ENCODE measurements at regions not wholly inside any gene's neighbourhood (a gene's known extent, or its start where the extent isn't known, plus 50 kb on each side); places are given as distances from the start of the nearest gene placed in this dataset.

DNA sequence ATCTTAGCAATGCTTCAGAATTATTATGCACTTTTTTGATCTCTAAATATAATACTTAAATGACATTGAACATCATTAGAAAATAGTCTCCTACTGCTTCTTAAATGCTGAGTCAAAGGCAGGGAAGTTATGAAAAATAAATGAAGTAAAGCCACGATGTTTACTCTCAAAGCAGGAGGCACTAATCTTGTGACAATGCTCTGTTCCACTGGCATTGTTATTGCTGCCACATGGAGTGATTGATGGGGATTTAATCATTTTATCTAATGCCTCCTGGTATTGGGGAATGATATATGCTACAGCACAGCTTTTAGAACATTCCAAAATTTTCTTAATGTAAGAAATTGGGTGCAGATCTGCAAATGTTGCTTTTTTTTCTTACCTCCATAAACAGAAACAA, 1655.4 kb upstream of the NUDT12 start:
- Histone ChIP-seq H3K36me3 (ENCODE audit: control insufficient read depth in 4 of 4, insufficient read depth in 3 of 4, low read depth in 1 of 4, low read length in 3 of 4) (no peaks in the 10 kb centered on the region), H3K27me3 (ENCODE audit: control insufficient read depth in 4 of 4, insufficient read depth in 4 of 4, low read length in 3 of 4) (no peaks in the 10 kb centered on the region), H3K9me3 (ENCODE audit: control insufficient read depth in 4 of 4, low read length in 3 of 4) (no peaks in the 10 kb centered on the region), H3K9ac (ENCODE audit: low read depth in 1 of 2, low read length in 2 of 2) (no peak overlapping the region), H3K4me3 (ENCODE audit: low read depth in 1 of 3, low read length in 3 of 3) (no peak overlapping the region), H3K27ac (ENCODE audit: low read depth in 1 of 2, low read length in 2 of 2) (no peak overlapping the region), H3K4me1 (ENCODE audit: control insufficient read depth in 4 of 4, insufficient read depth in 4 of 4, low read length in 3 of 4) (no peaks in the 10 kb centered on the region)
- 47% methylated on average over 1 of the region's 1 CpG for WGBS
- no peak for DNase-seq (ENCODE audit: low spot score)
- TF ChIP-seq HNF4G (IDR thresholded peaks at IDR 0.05), result no peak
- TF ChIP-seq JUND (IDR thresholded peaks at IDR 0.05), result no peak
- TF ChIP-seq EGR1 (IDR thresholded peaks at IDR 0.05; ENCODE audit: low read depth in 2 of 2), result no peak
- TF ChIP-seq TAF1 (conservative IDR thresholded peaks at IDR 0.05), result no peak
- TF ChIP-seq, protein P1, sequence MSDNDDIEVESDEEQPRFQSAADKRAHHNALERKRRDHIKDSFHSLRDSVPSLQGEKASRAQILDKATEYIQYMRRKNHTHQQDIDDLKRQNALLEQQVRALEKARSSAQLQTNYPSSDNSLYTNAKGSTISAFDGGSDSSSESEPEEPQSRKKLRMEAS (IDR thresholded peaks at IDR 0.05), result no peak
- no peak for TF ChIP-seq GABPA (IDR thresholded peaks at IDR 0.05 in 1 of 2, conservative IDR thresholded peaks at IDR 0.05 in 1 of 2)
- TF ChIP-seq RXRA (IDR thresholded peaks at IDR 0.05), result no peak
- no peak for TF ChIP-seq RAD21 (IDR thresholded peaks at IDR 0.05)

- H3K4me1 ChIP-seq (ENCODE audit: control insufficient read depth in 4 of 4, insufficient read depth in 4 of 4, low read length in 3 of 4), result no peaks in the 10 kb centered on the region
- H3K9ac ChIP-seq (ENCODE audit: low read depth in 1 of 2, low read length in 2 of 2), result no peak overlapping the region
- no peak for DNase-seq (ENCODE audit: low spot score)
- H3K9me3 ChIP-seq (ENCODE audit: control insufficient read depth in 4 of 4, low read length in 3 of 4), result no peaks in the 10 kb centered on the region
- no peak overlapping the region for H3K27ac ChIP-seq (ENCODE audit: low read depth in 1 of 2, low read length in 2 of 2)
- H3K36me3 ChIP-seq (ENCODE audit: control insufficient read depth in 4 of 4, insufficient read depth in 3 of 4, low read depth in 1 of 4, low read length in 3 of 4), result no peaks in the 10 kb centered on the region
- H3K27me3 ChIP-seq (ENCODE audit: control insufficient read depth in 4 of 4, insufficient read depth in 4 of 4, low read length in 3 of 4), result no peaks in the 10 kb centered on the region
- H3K4me3 ChIP-seq (ENCODE audit: low read depth in 1 of 3, low read length in 3 of 3), result no peak overlapping the region
- TF ChIP-seq YY1 (IDR thresholded peaks at IDR 0.05) (no peak), TAF1 (conservative IDR thresholded peaks at IDR 0.05) (no peak), HNF4A (conservative IDR thresholded peaks at IDR 0.05) (no peak), FOXA2 (IDR thresholded peaks at IDR 0.05) (no peak), ATF3 (IDR thresholded peaks at IDR 0.05) (no peak), EGR1 (IDR thresholded peaks at IDR 0.05; ENCODE audit: low read depth in 2 of 2) (no peak), NR2F2 (IDR thresholded peaks at IDR 0.05) (no peak), RAD21 (IDR thresholded peaks at IDR 0.05) (no peak), SP1 (IDR thresholded peaks at IDR 0.05) (no peak), RXRA (IDR thresholded peaks at IDR 0.05) (no peak)
- TF ChIP-seq, protein P2, sequence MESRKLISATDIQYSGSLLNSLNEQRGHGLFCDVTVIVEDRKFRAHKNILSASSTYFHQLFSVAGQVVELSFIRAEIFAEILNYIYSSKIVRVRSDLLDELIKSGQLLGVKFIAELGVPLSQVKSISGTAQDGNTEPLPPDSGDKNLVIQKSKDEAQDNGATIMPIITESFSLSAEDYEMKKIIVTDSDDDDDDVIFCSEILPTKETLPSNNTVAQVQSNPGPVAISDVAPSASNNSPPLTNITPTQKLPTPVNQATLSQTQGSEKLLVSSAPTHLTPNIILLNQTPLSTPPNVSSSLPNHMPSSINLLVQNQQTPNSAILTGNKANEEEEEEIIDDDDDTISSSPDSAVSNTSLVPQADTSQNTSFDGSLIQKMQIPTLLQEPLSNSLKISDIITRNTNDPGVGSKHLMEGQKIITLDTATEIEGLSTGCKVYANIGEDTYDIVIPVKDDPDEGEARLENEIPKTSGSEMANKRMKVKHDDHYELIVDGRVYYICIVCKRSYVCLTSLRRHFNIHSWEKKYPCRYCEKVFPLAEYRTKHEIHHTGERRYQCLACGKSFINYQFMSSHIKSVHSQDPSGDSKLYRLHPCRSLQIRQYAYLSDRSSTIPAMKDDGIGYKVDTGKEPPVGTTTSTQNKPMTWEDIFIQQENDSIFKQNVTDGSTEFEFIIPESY (IDR thresholded peaks at IDR 0.05), result no peak
- TF ChIP-seq, protein P3, sequence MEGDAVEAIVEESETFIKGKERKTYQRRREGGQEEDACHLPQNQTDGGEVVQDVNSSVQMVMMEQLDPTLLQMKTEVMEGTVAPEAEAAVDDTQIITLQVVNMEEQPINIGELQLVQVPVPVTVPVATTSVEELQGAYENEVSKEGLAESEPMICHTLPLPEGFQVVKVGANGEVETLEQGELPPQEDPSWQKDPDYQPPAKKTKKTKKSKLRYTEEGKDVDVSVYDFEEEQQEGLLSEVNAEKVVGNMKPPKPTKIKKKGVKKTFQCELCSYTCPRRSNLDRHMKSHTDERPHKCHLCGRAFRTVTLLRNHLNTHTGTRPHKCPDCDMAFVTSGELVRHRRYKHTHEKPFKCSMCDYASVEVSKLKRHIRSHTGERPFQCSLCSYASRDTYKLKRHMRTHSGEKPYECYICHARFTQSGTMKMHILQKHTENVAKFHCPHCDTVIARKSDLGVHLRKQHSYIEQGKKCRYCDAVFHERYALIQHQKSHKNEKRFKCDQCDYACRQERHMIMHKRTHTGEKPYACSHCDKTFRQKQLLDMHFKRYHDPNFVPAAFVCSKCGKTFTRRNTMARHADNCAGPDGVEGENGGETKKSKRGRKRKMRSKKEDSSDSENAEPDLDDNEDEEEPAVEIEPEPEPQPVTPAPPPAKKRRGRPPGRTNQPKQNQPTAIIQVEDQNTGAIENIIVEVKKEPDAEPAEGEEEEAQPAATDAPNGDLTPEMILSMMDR (IDR thresholded peaks at IDR 0.05; ENCODE audit: low read depth, low read length, missing input control), result no peak
- TF ChIP-seq, protein P1 (IDR thresholded peaks at IDR 0.05), result no peak
- TF ChIP-seq, protein P4, sequence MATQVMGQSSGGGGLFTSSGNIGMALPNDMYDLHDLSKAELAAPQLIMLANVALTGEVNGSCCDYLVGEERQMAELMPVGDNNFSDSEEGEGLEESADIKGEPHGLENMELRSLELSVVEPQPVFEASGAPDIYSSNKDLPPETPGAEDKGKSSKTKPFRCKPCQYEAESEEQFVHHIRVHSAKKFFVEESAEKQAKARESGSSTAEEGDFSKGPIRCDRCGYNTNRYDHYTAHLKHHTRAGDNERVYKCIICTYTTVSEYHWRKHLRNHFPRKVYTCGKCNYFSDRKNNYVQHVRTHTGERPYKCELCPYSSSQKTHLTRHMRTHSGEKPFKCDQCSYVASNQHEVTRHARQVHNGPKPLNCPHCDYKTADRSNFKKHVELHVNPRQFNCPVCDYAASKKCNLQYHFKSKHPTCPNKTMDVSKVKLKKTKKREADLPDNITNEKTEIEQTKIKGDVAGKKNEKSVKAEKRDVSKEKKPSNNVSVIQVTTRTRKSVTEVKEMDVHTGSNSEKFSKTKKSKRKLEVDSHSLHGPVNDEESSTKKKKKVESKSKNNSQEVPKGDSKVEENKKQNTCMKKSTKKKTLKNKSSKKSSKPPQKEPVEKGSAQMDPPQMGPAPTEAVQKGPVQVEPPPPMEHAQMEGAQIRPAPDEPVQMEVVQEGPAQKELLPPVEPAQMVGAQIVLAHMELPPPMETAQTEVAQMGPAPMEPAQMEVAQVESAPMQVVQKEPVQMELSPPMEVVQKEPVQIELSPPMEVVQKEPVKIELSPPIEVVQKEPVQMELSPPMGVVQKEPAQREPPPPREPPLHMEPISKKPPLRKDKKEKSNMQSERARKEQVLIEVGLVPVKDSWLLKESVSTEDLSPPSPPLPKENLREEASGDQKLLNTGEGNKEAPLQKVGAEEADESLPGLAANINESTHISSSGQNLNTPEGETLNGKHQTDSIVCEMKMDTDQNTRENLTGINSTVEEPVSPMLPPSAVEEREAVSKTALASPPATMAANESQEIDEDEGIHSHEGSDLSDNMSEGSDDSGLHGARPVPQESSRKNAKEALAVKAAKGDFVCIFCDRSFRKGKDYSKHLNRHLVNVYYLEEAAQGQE (IDR thresholded peaks at IDR 0.05), result no peak
Measured at GRCh38 chr5:105213078-105213477, 1650.5 kb upstream of the NUDT12 start.

Data from liver (tissue), 8 donors.